GM23248 (cell line): ENCODE measurements at regions not wholly inside any gene's neighbourhood (a gene's known extent, or its start where the extent isn't known, plus 50 kb on each side); places are given as distances from the start of the nearest gene placed in this dataset.

Experiments used
- DNase-seq: peaks from one replicate; pipeline ENCODE4 v3.0.0-alpha.2; 2015
- H2AFZ ChIP-seq: fragments of 200-600 bp; sonication (generic); 2 replicates; pipeline ENCODE4 v1.6.1; 2016; ENCODE audit warnings: antibody characterized with exemption
- H3F3A ChIP-seq: fragments of 200-600 bp; sonication (generic); 2 replicates; pipeline ENCODE4 v1.6.1; 2016; ENCODE audit warnings: mild to moderate bottlenecking, antibody characterized with exemption, mixed run types; ENCODE audit not compliant: insufficient read depth
- H3K27ac ChIP-seq: fragments of 200-600 bp; sonication (generic); 2 replicates; pipeline ENCODE4 v1.5.1; 2016; ENCODE audit warnings: mild to moderate bottlenecking
- H3K27me3 ChIP-seq: fragments of 200-600 bp; sonication (generic); replicated peaks from 2 replicates; pipeline ENCODE4 v1.6.1; 2016; ENCODE audit warnings: mild to moderate bottlenecking; ENCODE audit not compliant: insufficient read depth
- H3K36me3 ChIP-seq: fragments of 200-600 bp; sonication (generic); 2 replicates; pipeline ENCODE4 v1.6.1; 2016; ENCODE audit warnings: low read depth, mild to moderate bottlenecking
- H3K4me1 ChIP-seq: fragments of 200-600 bp; sonication (generic); 2 replicates; pipeline ENCODE4 v1.6.1; 2016; ENCODE audit warnings: mild to moderate bottlenecking; ENCODE audit not compliant: insufficient read depth
- H3K4me2 ChIP-seq: fragments of 200-600 bp; sonication (generic); one replicate; pipeline ENCODE4 v1.6.1; 2016; ENCODE audit warnings: mild to moderate bottlenecking; ENCODE audit not compliant: unreplicated experiment
- H3K4me3 ChIP-seq: fragments of 200-600 bp; sonication (generic); 2 replicates; pipeline ENCODE4 v1.5.1; 2016; ENCODE audit warnings: mild to moderate bottlenecking
- H3K79me2 ChIP-seq: fragments of 200-600 bp; sonication (generic); 2 replicates; pipeline ENCODE4 v1.6.1; 2016; ENCODE audit warnings: mild to moderate bottlenecking; ENCODE audit not compliant: insufficient read depth
- H3K9ac ChIP-seq: fragments of 200-600 bp; sonication (generic); 2 replicates; pipeline ENCODE4 v1.6.1; 2016; ENCODE audit warnings: mild to moderate bottlenecking
- H3K9me2 ChIP-seq: fragments of 200-600 bp; sonication (generic); 2 replicates; pipeline ENCODE4 v1.6.1; 2016; ENCODE audit warnings: mixed run types, mild to moderate bottlenecking, moderate library complexity; ENCODE audit not compliant: insufficient read depth
- H3K9me3 ChIP-seq: fragments of 200-600 bp; sonication (generic); one replicate; pipeline ENCODE4 v1.6.1; 2017; ENCODE audit warnings: low read depth
- H4K20me1 ChIP-seq: fragments of 200-600 bp; sonication (generic); 2 replicates; pipeline ENCODE4 v1.6.0; 2016; ENCODE audit not compliant: insufficient read depth
- EZH2 ChIP-seq: fragments of 200-600 bp; sonication (generic); IDR thresholded peaks from 2 replicates; pipeline ENCODE4 v1.6.1; 2018; ENCODE audit warnings: antibody characterized with exemption, mild to moderate bottlenecking; ENCODE audit not compliant: insufficient read depth, poor library complexity, severe bottlenecking
- EZH2phosphoT487 ChIP-seq: fragments of 200-600 bp; sonication (generic); IDR thresholded peaks from 2 replicates; pipeline ENCODE4 v1.6.1; 2018; ENCODE audit warnings: antibody characterized with exemption, moderate library complexity, mild to moderate bottlenecking, low read depth; ENCODE audit not compliant: insufficient read depth
- WGBS, 2 experiments: methylation state at CpG; one replicate each; pipeline ENCODE4 v1.1.6; 2015 to 2017; ENCODE audit warnings: low lambda C conversion rate in 2 of 2, low coverage in 1 of 2; ENCODE audit errors: missing lambda C conversion rate in 2 of 2; 5-methylcytosine and 5-hydroxymethylcytosine counted together
- in situ Hi-C: fragments of 300-500 bp; cut with MboI; formaldehyde crosslinking; loops from 2 replicates; pipeline ENCODE4 v1.15.0; 2020

DNA sequence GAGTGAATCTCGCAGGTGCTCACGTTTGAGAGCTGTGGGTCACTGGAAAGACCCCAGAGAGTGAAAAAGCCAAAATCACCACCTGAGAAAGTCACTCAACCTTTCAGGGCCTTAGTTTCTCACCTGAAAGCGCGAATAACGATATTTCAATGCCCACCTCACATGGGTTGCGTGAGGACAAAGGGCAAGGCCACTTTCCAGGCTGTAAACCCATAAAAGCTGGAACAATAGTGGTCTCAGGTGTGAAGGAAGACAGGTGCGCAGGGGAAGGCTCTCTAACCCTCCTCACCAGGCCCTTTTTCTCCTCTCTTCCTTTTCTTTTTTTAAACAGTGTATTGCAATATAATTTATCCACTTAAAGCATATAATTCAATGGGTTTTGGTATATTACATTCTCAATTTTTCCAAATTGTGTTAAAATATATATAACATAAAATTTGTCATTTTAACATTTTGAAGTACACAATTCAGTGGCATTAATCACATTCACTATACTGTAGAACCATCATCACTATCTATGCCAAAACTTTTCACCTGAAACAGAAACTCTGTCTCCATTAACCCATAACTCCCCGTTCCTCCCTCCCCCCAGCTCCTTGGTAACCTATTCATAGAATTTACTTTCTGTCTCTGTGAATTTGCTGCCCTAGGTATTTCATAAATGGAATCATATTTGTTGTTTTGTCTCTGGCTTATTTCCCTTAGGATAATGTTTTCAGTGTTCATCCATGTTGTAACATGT, 118.4 kb upstream of the TNR start:
- Histone ChIP-seq H3K36me3 (no peaks in the 10 kb centered on the region), H3K9me2 (no peaks in the 10 kb centered on the region), H4K20me1 (no peaks in the 10 kb centered on the region), H3F3A (no peaks in the 10 kb centered on the region), H3K9ac (no peak overlapping the region), H2AFZ (no peak overlapping the region), H3K27ac (no peak overlapping the region), H3K4me1 (no peaks in the 10 kb centered on the region), H3K4me3 (no peak overlapping the region), H3K27me3 (peaks cover 30% of the 10 kb centered on the region), H3K9me3 (no peaks in the 10 kb centered on the region), H3K79me2 (no peaks in the 10 kb centered on the region), H3K4me2 (no peak overlapping the region)
- WGBS, 2 experiments: 24 to 29% methylated on average over 8 of the region's 8 CpGs
- no peak for DNase-seq
- TF ChIP-seq EZH2phosphoT487: no peak
- no peak for TF ChIP-seq EZH2
- in situ Hi-C loops: no loop called here

GRCh38 chr1:175857756-175858155, 114.4 kb upstream of the TNR start:
- DNase-seq: no peak
- no peak for TF ChIP-seq EZH2
- no peak for TF ChIP-seq EZH2phosphoT487
- Histone ChIP-seq H4K20me1 (no peaks in the 10 kb centered on the region), H2AFZ (no peak overlapping the region), H3F3A (no peaks in the 10 kb centered on the region), H3K4me2 (no peak overlapping the region), H3K4me3 (no peak overlapping the region), H3K36me3 (no peaks in the 10 kb centered on the region), H3K27ac (no peak overlapping the region), H3K9me2 (no peaks in the 10 kb centered on the region), H3K4me1 (no peaks in the 10 kb centered on the region), H3K27me3 (peaks cover 40% of the 10 kb centered on the region), H3K79me2 (no peaks in the 10 kb centered on the region), H3K9me3 (no peaks in the 10 kb centered on the region), H3K9ac (no peak overlapping the region)
- in situ Hi-C loops: no loop called here
- 9 to 13% methylated on average over 6 of the region's 6 CpGs for WGBS, 2 experiments

DNA sequence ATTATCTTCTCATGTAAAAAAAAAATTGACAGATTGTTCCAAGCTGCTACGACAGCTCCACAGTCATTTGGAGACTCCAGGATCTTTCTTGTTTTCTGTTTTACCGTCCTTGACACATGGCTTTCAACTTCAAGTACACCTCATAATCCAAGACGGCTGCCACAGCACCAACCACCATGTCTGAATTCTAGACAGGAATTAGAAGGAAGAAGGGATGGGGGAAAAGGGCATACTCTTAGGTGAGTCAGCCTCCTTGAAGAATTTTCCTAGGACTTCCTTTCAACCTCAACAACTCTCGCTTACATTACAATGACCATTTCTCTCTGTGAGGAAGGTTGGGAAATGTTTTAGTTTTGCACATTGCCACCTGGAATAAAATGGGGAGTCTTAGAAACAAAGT, 110.3 kb upstream of the TNR start:
- TF ChIP-seq EZH2phosphoT487 (no peak), EZH2 (no peak)
- WGBS, 2 experiments: 50 to 64% methylated on average over 4 of the region's 4 CpGs
- no peak overlapping the region for H3K4me3 ChIP-seq
- H3K79me2 ChIP-seq: no peaks in the 10 kb centered on the region
- DNase-seq: no peak
- H3K9me2 ChIP-seq: no peaks in the 10 kb centered on the region
- no peaks in the 10 kb centered on the region for H3K4me1 ChIP-seq
- H2AFZ ChIP-seq: no peak overlapping the region
- H3K36me3 ChIP-seq: no peaks in the 10 kb centered on the region
- in situ Hi-C loops: no loop called here
- no peak overlapping the region for H3K9ac ChIP-seq
- H3K27me3 ChIP-seq: peaks cover 33% of the 10 kb centered on the region
- no peak overlapping the region for H3K4me2 ChIP-seq
- no peak overlapping the region for H3K27ac ChIP-seq
- no peaks in the 10 kb centered on the region for H3K9me3 ChIP-seq
- no peaks in the 10 kb centered on the region for H3F3A ChIP-seq
- no peaks in the 10 kb centered on the region for H4K20me1 ChIP-seq

- Histone ChIP-seq H3K9me3 (no peaks in the 10 kb centered on the region), H4K20me1 (no peaks in the 10 kb centered on the region), H3F3A (no peaks in the 10 kb centered on the region), H3K9ac (no peak overlapping the region), H3K79me2 (no peaks in the 10 kb centered on the region), H3K4me1 (no peaks in the 10 kb centered on the region), H2AFZ (no peak overlapping the region), H3K4me3 (no peak overlapping the region), H3K9me2 (no peaks in the 10 kb centered on the region), H3K36me3 (no peaks in the 10 kb centered on the region), H3K4me2 (no peak overlapping the region), H3K27me3 (peaks cover 22% of the 10 kb centered on the region; the same call in 1 of the 2 replicates), H3K27ac (no peak overlapping the region)
- in situ Hi-C loops: no loop called here
- no peak for TF ChIP-seq EZH2phosphoT487
- TF ChIP-seq EZH2: no peak
- no peak for DNase-seq
- 29 to 31% methylated on average over 2 of the region's 2 CpGs for WGBS, 2 experiments
Measured at GRCh38 chr1:175851749-175852148, 108.4 kb upstream of the TNR start.

DNA sequence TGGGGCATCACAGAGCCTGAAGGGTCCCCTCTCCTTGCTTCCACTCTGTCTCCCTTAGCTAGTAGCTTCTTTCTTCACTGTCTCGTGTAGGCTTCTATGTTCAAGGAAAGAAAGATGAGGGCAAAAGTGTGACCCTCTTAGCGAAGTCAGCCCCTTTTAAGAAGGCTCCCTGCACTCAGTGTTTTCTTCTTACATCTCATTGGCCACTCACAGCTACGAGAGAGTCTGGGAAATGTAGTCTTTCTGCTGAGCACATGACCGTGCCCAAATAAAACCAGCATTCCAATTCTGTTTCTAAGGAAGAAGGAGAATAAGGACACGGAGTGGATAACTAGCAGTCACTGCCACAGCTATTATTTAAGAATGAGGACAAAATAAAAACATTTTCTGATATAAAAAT, 104.9 kb upstream of the TNR start:
- no peak overlapping the region for H3K4me3 ChIP-seq
- no peak for DNase-seq
- 0 to 3% methylated on average over 5 of the region's 5 CpGs for WGBS, 2 experiments

More for the DNA sequence above, 104.9 kb upstream of the TNR start:
- H3K27ac ChIP-seq: no peak overlapping the region
- H3K79me2 ChIP-seq: no peaks in the 10 kb centered on the region
- H3K9me3 ChIP-seq: no peaks in the 10 kb centered on the region
- peaks cover 12% of the 10 kb centered on the region; the same call in 1 of the 2 replicates for H3K27me3 ChIP-seq
- no peaks in the 10 kb centered on the region for H3K4me1 ChIP-seq
- in situ Hi-C loops: no loop called here
- H3K36me3 ChIP-seq: no peaks in the 10 kb centered on the region
- TF ChIP-seq EZH2: no peak
- TF ChIP-seq EZH2phosphoT487: no peak
- no peaks in the 10 kb centered on the region for H4K20me1 ChIP-seq
- no peaks in the 10 kb centered on the region for H3F3A ChIP-seq
- H2AFZ ChIP-seq: no peak overlapping the region
- H3K9me2 ChIP-seq: no peaks in the 10 kb centered on the region
- no peak overlapping the region for H3K4me2 ChIP-seq
- no peak overlapping the region for H3K9ac ChIP-seq
